Brain microvascular endothelial cell (primary cell): ENCODE measurements at regions not wholly inside any gene's neighbourhood (a gene's known extent, or its start where the extent isn't known, plus 50 kb on each side); places are given as distances from the start of the nearest gene placed in this dataset.

ENCODE experiments used
- DNase-seq: peaks from one replicate; pipeline ENCODE4 v3.0.0-alpha.2; 2020
- H3K27ac ChIP-seq: fragments of 250-450 bp; sonication (Bioruptor Pico); 2 replicates; pipeline ENCODE4 v1.5.1; 2020; ENCODE audit warnings: mild to moderate bottlenecking, moderate library complexity
- H3K27me3 ChIP-seq: fragments of 250-450 bp; sonication (Bioruptor Pico); replicated peaks from 2 replicates; pipeline ENCODE4 v1.5.1; 2020; ENCODE audit warnings: mild to moderate bottlenecking
- H3K36me3 ChIP-seq: fragments of 250-450 bp; sonication (Bioruptor Pico); replicated peaks from 2 replicates; pipeline ENCODE4 v1.5.1; 2020; ENCODE audit warnings: mild to moderate bottlenecking
- H3K4me3 ChIP-seq: 2 replicates; pipeline ENCODE4 v1.5.1; 2011; ENCODE audit warnings: low read depth, mild to moderate bottlenecking, control low read depth, low read length, moderate library complexity
- CTCF ChIP-seq: IDR thresholded peaks from 2 replicates; pipeline ENCODE4 v1.5.1; 2011; ENCODE audit warnings: low read depth, mild to moderate bottlenecking, moderate library complexity, low read length, control low read depth, inconsistent platforms; ENCODE audit errors: missing control alignments
- in situ Hi-C: cut with HindIII; loops from 2 replicates; pipeline ENCODE4 v1.10.0; 2017; ENCODE audit warnings: low sequenced_read_pairs, low pct_ligation_motif_present

GRCh38 chr10:110364531-110364937 lies 59.8 kb upstream of the SMNDC1 start:
- Histone ChIP-seq H3K27me3 (no peaks in the 10 kb centered on the region), H3K36me3 (no peaks in the 10 kb centered on the region), H3K4me3 (no peak overlapping the region), H3K27ac (no peak overlapping the region)
- in situ Hi-C loops, result no loop called here
- DNase-seq, result no peak
- no peak for TF ChIP-seq CTCF

- H3K4me3 ChIP-seq, result no peak overlapping the region
- in situ Hi-C loops, result no loop called here
- no peak for DNase-seq
- H3K27ac ChIP-seq, result no peak overlapping the region
- no peak for TF ChIP-seq CTCF
- no peaks in the 10 kb centered on the region for H3K27me3 ChIP-seq
- no peaks in the 10 kb centered on the region for H3K36me3 ChIP-seq
Measured at GRCh38 chr10:110365356-110366143, 60.8 kb upstream of the SMNDC1 start.

- H3K4me3 ChIP-seq, result no peak overlapping the region
- no peak overlapping the region for H3K27ac ChIP-seq
- H3K27me3 ChIP-seq, result no peaks in the 10 kb centered on the region
- no peak for DNase-seq
- H3K36me3 ChIP-seq, result no peaks in the 10 kb centered on the region
- no peak for TF ChIP-seq CTCF
- in situ Hi-C loops, result no loop called here
Measured at GRCh38 chr10:110366635-110367034, 61.9 kb upstream of the SMNDC1 start.

GRCh38 chr10:110368002-110368401 lies 63.3 kb upstream of the SMNDC1 start:
- no peak overlapping the region for H3K27ac ChIP-seq
- DNase-seq, result peak; percentile 46
- no peak overlapping the region for H3K4me3 ChIP-seq
- no peaks in the 10 kb centered on the region for H3K36me3 ChIP-seq
- in situ Hi-C loops, result no loop called here
- TF ChIP-seq CTCF, result peak; percentile 8
- no peaks in the 10 kb centered on the region for H3K27me3 ChIP-seq

- Histone ChIP-seq H3K4me3 (no peak overlapping the region), H3K27me3 (no peaks in the 10 kb centered on the region), H3K27ac (no peak overlapping the region), H3K36me3 (no peaks in the 10 kb centered on the region)
- DNase-seq, result no peak
- in situ Hi-C loops, result no loop called here
- no peak for TF ChIP-seq CTCF
Measured at GRCh38 chr10:110368556-110368955, 63.8 kb upstream of the SMNDC1 start.

- in situ Hi-C loops, result no loop called here
- Histone ChIP-seq H3K27ac (no peak overlapping the region), H3K36me3 (no peaks in the 10 kb centered on the region), H3K27me3 (no peaks in the 10 kb centered on the region), H3K4me3 (no peak overlapping the region)
- TF ChIP-seq CTCF, result no peak
- DNase-seq, result no peak
Measured at GRCh38 chr10:110370006-110370405, 65.3 kb upstream of the SMNDC1 start.
